ENCODE measurements at regions not wholly inside any gene's neighbourhood (a gene's known extent, or its start where the extent isn't known, plus 50 kb on each side); places are given as distances from the start of the nearest gene placed in this dataset.

DNA sequence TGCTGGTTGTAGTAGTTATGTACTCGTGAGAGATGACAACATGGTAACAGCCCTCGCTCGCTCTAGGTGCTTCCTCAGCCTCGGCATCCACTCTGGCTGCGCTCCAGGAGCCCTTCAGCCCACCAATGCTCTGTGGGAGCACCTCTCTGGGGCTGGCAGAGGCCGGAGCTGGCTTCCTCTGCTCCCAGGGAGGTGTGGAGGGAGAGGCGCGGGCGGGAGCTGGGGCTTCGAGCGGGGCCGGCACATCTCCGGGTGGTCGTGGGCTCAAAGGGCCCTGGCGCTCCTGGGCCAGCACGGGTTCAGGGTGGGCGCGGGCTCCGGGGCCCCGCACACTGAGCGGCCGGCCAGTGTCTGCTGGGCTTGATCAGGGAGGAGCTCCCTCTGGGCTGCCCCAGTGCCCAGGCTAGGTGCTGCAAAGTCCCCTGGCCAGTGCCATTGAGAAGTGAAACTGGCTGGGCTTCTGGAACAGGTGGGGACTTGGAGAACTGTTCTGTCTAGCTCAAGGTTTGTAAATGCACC lies 1012.1 kb downstream of the CNTNAP5 start:
- no peak for DNase-seq (ENCODE audit: low read depth, low spot score)
- CTCF ChIA-PET, result interaction anchor here (0.6 kb wide), 1 partner anchor 86 kb away, joined by 3 read pairs; no protein-coding TSS in a partner anchor
- POLR2A ChIA-PET, result no interaction called here
- TF ChIP-seq, protein P1, sequence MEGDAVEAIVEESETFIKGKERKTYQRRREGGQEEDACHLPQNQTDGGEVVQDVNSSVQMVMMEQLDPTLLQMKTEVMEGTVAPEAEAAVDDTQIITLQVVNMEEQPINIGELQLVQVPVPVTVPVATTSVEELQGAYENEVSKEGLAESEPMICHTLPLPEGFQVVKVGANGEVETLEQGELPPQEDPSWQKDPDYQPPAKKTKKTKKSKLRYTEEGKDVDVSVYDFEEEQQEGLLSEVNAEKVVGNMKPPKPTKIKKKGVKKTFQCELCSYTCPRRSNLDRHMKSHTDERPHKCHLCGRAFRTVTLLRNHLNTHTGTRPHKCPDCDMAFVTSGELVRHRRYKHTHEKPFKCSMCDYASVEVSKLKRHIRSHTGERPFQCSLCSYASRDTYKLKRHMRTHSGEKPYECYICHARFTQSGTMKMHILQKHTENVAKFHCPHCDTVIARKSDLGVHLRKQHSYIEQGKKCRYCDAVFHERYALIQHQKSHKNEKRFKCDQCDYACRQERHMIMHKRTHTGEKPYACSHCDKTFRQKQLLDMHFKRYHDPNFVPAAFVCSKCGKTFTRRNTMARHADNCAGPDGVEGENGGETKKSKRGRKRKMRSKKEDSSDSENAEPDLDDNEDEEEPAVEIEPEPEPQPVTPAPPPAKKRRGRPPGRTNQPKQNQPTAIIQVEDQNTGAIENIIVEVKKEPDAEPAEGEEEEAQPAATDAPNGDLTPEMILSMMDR (IDR thresholded peaks at IDR 0.05; ENCODE audit: low read depth, low read length), result no peak
- H3K27ac ChIP-seq (ENCODE audit: low read depth, low read length), result no peak overlapping the region
- no peaks in the 10 kb centered on the region for H3K27me3 ChIP-seq (ENCODE audit: control insufficient read depth, insufficient read depth, low read length)
- no peak overlapping the region for H3K4me3 ChIP-seq (ENCODE audit: low read depth, low read length)
- peaks cover 24% of the 10 kb centered on the region for H3K9me3 ChIP-seq (ENCODE audit: control insufficient read depth, insufficient read depth, low read length)

DNA sequence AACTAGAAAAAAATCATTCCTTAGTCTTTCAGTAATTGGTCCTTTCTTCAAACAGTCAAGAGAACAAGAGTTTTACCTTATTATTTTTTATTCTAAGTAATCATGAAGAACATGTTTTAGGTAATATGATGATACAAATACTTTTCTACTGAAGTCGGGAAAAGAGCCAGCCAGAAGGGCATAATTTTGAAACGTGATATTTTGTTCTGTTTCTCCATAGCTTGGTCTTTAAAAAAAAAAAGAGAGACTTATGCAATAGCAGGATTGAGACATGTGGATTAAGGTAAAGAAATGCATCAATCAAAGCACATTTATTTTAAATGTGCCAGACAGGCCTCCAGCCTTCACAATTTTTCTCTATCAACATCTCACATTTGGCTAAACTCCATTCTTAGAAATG lies 1016.8 kb downstream of the CNTNAP5 start:
- Histone ChIP-seq H3K27me3 (ENCODE audit: control insufficient read depth, insufficient read depth, low read length) (no peaks in the 10 kb centered on the region), H3K27ac (ENCODE audit: low read depth, low read length) (no peak overlapping the region), H3K9me3 (ENCODE audit: control insufficient read depth, insufficient read depth, low read length) (peaks cover 24% of the 10 kb centered on the region), H3K4me3 (ENCODE audit: low read depth, low read length) (no peak overlapping the region)
- DNase-seq (ENCODE audit: low read depth, low spot score), result no peak
- ChIA-PET CTCF (no interaction called here), POLR2A (no interaction called here)
- TF ChIP-seq, protein P1 (IDR thresholded peaks at IDR 0.05; ENCODE audit: low read depth, low read length), result no peak

DNA sequence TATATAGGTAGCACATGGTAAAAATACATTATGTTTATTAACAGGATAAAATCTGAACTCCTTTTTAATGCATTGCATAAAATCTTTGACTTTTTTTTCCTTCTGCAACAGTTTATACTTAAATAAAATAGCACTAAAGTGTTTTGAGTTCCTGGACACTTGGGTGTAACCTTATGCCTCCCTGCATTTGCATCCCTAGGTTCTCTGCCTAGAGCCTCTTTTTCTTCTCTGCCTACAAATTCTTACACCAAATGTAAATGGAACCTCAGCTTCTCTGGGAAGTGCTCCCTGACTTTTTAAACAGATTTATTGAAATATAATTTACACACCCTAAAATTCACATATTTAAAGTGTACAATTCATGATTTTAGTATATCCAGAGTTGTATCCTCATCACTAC lies 1017.6 kb downstream of the CNTNAP5 start:
- CTCF ChIA-PET, result no interaction called here
- POLR2A ChIA-PET, result no interaction called here
- TF ChIP-seq, protein P1 (IDR thresholded peaks at IDR 0.05; ENCODE audit: low read depth, low read length), result no peak

DNA sequence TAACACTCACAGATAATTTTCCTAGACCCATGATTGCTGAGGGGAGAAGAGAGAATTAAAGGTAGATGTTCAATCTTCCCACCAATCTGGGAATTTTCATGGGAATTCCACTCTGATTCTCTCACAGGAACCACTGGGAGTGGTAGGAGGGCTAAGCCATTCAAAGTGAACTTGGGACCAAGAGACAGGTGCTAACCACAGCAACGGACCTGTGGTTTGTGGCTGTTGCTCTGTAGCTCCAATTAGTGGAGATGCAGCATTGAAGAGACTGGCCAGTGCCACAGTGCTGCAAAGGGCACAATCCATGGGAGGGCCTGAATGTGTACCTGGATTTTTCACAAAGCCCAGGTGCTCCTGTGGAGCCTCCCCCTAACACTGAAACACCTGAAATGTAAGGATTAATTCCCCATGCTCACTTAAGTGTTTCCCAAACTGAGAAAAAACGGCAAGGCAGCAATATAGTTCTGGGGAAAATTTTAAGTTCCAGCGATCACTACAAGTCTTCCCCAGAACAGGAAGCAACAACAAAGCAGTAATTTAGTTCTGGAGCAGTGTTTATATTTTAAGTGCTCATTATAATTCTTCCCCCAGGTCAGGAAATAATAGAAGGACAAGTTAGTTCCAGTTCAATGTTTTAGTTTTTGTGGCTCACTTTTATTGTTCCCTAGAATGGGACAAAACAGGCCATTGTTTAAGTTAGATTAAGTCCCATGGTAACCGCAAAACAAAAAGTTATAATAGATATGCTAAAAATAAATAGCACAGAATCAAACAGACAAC lies 1045.8 kb downstream of the CNTNAP5 start:
- POLR2A ChIA-PET, result no interaction called here

More for the DNA sequence above, 1017.6 kb downstream of the CNTNAP5 start:
- H3K9me3 ChIP-seq (ENCODE audit: control insufficient read depth, insufficient read depth, low read length), result peaks cover 17% of the 10 kb centered on the region; the same call in 1 of the 2 replicates
- H3K4me3 ChIP-seq (ENCODE audit: low read depth, low read length), result no peak overlapping the region
- DNase-seq (ENCODE audit: low read depth, low spot score), result no peak
- H3K27ac ChIP-seq (ENCODE audit: low read depth, low read length), result no peak overlapping the region
- no peaks in the 10 kb centered on the region for H3K27me3 ChIP-seq (ENCODE audit: control insufficient read depth, insufficient read depth, low read length)

DNA sequence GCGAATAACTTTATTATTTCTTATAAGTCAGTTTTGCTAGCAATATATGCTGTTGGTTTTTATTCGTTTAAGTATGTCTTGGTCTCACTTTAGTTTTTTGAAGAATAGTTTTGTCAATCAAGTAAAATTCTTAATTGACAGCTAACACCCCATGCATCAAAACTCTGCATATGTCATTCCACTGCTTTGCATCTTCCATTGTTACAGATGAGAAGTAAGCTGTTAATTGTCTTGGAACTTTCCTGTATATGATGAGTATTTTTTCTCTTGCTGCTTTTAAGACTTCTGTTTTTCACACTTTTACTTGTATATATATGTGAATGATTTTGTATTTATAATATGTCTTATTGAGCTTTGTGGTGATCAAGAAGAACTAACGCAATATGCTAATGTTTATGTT lies 1048.4 kb downstream of the CNTNAP5 start:
- H3K27ac ChIP-seq (ENCODE audit: low read depth, low read length), result no peak overlapping the region
- ChIA-PET POLR2A (no interaction called here), CTCF (no interaction called here)
- no peak overlapping the region for H3K4me3 ChIP-seq (ENCODE audit: low read depth, low read length)
- TF ChIP-seq, protein P1 (IDR thresholded peaks at IDR 0.05; ENCODE audit: low read depth, low read length), result no peak
- peaks cover 4% of the 10 kb centered on the region; the same call in 1 of the 2 replicates for H3K9me3 ChIP-seq (ENCODE audit: control insufficient read depth, insufficient read depth, low read length)
- no peak for DNase-seq (ENCODE audit: low read depth, low spot score)
- H3K27me3 ChIP-seq (ENCODE audit: control insufficient read depth, insufficient read depth, low read length), result no peaks in the 10 kb centered on the region

More for the DNA sequence above, 1045.8 kb downstream of the CNTNAP5 start:
- Histone ChIP-seq H3K27ac (ENCODE audit: low read depth, low read length) (no peak overlapping the region), H3K9me3 (ENCODE audit: control insufficient read depth, insufficient read depth, low read length) (peaks cover 4% of the 10 kb centered on the region; the same call in 1 of the 2 replicates), H3K4me3 (ENCODE audit: low read depth, low read length) (no peak overlapping the region), H3K27me3 (ENCODE audit: control insufficient read depth, insufficient read depth, low read length) (no peaks in the 10 kb centered on the region)
- DNase-seq (ENCODE audit: low read depth, low spot score), result no peak
- CTCF ChIA-PET, result no interaction called here
- TF ChIP-seq, protein P1 (IDR thresholded peaks at IDR 0.05; ENCODE audit: low read depth, low read length), result no peak
